NCI-H226 (cell line): ENCODE measurements at regions not wholly inside any gene's neighbourhood (a gene's known extent, or its start where the extent isn't known, plus 50 kb on each side); places are given as distances from the start of the nearest gene placed in this dataset.
A peak's percentile ranks its signal among the peaks of the same experiment; 100 is the strongest.

ENCODE experiments used
- DNase-seq: peaks from one replicate; pipeline ENCODE4 v3.0.0-alpha.2; 2015

- no peak for DNase-seq
Observed at GRCh38 chr6:33950891-33951889, 147.4 kb upstream of the MLN start.

GRCh38 chr6:33950472-33950881 is 146.7 kb upstream of the MLN start:
- no peak for DNase-seq

GRCh38 chr6:33949877-33950435 is 146.2 kb upstream of the MLN start:
- DNase-seq: no peak

GRCh38 chr6:33949111-33949510 is 145.3 kb upstream of the MLN start:
- DNase-seq: no peak

GRCh38 chr6:33947916-33948594 is 144.3 kb upstream of the MLN start:
- no peak for DNase-seq

DNA sequence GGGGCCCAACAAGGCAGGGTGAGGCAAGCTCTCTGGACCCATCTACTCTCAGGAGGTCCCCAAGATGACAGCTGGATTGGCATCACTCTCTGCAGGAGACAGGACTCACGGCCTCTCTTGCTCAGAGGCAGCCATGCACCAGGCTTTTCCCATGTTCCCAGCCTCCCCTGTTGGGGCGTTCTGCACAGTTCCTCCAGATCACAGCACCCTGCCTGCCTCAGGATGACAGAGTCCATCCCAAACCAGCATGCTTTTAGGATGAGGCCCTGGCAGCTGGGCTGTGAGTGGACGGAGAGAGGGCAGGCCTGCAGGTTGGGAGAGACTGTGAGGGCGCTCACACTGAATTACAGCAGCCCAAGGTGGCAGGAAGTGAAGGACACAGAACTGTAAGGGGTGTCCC is 143.2 kb upstream of the MLN start:
- no peak for DNase-seq

DNA sequence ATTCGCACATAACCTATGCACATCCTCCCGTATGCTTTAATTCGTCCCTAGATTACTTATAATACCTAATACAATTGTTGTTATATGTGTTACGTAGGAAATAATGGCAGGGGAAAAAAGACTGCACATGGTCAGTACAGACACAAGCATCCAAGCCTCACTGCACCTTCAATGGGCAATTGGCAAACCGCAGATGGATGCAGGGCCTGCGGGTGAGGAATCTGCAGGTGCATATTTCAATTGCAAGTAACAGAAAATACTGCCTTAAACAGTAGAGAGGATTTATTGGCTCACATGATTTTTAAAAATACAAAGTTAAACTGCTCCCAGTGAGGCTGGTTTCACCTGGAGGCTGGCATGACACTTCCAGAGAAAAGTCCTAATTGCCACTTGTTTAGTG is 142.1 kb upstream of the MLN start:
- no peak for DNase-seq

GRCh38 chr6:33944686-33945411 is 141.0 kb upstream of the MLN start:
- DNase-seq: no peak

DNA sequence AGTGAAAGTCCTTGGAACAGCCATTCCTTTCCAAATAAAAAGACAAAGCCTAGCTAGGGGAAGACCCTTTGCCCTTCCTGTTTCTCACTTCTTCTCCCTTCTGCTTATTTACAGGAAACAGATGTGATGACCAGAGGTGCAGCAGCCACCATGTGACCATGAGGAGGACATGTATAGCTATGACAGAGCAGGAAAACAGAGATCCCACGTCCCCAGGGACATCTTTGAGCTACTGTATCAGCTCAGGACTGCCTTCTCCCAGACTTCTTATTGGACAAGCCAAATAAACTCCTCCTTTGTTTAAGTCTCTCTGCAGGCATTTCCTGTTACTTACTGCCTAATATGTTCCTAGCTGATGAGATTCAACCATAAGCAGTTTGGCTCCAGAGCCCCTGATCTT is 133.1 kb upstream of the MLN start:
- DNase-seq: no peak

- no peak for DNase-seq
Observed at GRCh38 chr6:33935439-33936080, 131.8 kb upstream of the MLN start.

- DNase-seq: no peak
Observed at GRCh38 chr6:33934731-33935270, 131.0 kb upstream of the MLN start.

DNA sequence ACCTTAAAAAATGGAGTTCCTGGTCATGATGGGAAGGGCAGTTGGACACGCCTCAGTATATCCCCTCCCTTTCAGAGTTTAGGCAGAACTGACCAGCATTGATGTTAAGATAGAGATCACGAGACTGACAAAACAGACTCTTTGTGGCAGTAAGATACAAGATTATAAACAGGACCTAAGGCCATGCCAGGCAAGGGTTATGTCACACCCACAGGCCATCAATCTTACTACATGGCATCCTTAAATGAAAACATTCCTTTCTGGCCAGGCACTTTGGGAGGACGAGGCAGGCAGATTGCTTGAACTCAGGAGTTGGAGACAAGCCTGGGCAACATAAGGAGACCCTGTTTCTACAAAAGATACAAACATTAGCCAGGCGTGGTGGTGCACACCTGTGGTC is 129.3 kb upstream of the MLN start:
- no peak for DNase-seq

GRCh38 chr6:33931799-33932198 is 128.0 kb upstream of the MLN start:
- no peak for DNase-seq

DNA sequence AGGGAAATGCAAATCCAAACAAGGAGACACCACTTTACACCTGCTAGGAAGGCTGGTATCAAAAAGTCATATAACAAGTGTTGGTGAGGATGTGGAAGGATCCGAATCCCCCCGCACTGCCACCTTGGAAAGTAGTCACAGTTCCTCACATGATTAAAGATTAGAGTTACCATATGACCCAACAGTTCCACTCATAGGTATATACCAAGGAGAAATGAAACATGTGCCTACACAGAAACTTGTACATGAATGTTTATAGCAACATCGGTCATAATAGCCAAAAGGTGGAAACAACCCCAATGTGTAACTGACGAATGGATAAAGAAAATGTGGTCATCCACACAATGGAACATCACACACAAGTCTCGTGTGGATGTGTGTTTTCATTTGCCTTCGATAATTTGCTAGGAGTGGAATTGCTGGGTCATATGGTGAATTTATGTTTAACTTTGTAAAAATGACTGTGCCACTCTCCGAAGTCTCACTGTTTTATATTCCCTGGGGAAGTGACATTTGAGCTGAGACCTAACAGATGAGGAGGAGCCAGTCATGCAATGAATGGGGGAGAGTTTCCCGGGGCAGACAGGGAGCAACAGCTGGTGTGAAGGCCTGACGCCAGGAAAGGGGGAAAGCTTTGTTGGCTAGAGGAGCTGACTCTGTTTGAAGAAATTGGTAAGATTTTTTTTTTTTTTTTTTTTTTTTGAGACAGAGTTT is 125.9 kb upstream of the MLN start:
- no peak for DNase-seq

- DNase-seq: peak; percentile 12
Observed at GRCh38 chr6:33927616-33928015, 123.8 kb upstream of the MLN start.

- no peak for DNase-seq
Observed at GRCh38 chr6:33927112-33927511, 123.3 kb upstream of the MLN start.

DNA sequence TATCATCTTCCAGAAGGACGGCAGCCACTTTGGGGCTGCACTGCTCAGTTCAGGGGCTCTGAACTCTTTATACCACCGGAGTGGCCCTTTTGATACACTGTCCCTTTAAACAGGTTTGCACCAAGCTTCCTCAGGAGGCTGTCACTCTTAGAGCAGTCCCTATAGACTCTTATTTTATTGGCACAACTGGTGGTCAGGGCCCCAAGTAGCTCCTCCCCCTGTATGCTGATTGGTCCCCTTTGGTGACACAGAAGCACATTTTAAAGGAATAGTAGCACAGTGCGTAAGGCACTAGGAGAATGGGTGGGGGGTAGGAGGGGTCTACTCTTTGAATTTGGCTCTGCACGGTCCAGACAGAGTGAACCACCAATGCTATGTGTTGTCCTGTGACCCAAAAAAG is 122.6 kb upstream of the MLN start:
- DNase-seq: no peak

GRCh38 chr6:33925936-33926335 is 122.1 kb upstream of the MLN start:
- no peak for DNase-seq

DNA sequence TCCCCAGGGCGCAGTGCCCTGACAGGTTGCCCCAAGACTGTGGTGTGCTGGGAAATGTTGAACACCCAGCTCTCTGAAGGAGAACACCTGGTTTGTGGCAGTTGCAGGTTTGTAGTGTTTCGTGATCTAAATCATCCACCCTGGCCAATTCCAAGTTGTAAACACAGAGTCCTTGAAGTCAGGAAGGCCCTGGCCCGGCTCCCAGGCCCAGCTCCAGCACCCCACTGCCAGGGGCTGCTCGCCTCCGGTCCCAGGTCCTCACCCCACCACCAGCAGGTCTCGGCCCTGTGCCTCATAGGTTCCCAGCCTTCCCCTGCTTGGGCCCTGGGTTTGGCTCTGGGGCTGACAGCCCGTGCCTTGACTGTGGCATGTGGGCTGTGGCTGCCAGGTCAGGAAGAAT is 121.4 kb upstream of the MLN start:
- DNase-seq: no peak

DNA sequence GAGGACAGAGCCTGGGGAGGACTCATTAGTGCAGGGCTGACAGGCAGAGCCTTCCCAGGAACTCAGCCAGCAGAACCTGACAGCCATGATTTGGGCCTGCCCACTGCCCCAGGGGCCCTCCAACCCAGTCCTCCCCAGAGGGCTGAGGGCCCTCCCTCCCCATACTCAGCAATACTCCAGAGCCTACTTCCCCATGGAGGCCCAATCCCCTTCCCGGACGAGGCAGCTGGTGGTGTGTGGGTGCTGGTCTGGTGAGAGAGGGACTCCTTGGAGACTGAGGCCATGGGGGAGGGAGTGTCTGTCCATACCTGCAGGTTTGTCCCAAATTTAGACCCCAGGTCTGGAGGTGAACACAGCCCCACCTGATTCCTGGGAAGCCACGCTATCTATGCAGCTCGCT is 120.9 kb upstream of the MLN start:
- DNase-seq: no peak

- DNase-seq: no peak
Observed at GRCh38 chr6:33923857-33924514, 120.2 kb upstream of the MLN start.
